GM12864 (cell line): ENCODE measurements at regions not wholly inside any gene's neighbourhood (a gene's known extent, or its start where the extent isn't known, plus 50 kb on each side); places are given as distances from the start of the nearest gene placed in this dataset.

Source experiments
- DNase-seq: peaks from one replicate; pipeline ENCODE4 v3.0.0-alpha.2; 2011; ENCODE audit warnings: low read depth
- H3K4me3 ChIP-seq: 2 replicates; pipeline ENCODE4 v1.5.1; 2011; ENCODE audit warnings: mild to moderate bottlenecking, low read depth, low read length, control low read depth
- TF ChIP-seq, protein P1 (sequence below): IDR thresholded peaks from 2 replicates; pipeline ENCODE4 v1.5.1; 2011; ENCODE audit warnings: low read depth, mild to moderate bottlenecking, moderate library complexity, low read length, control low read depth, inconsistent platforms; ENCODE audit errors: missing control alignments

DNA sequence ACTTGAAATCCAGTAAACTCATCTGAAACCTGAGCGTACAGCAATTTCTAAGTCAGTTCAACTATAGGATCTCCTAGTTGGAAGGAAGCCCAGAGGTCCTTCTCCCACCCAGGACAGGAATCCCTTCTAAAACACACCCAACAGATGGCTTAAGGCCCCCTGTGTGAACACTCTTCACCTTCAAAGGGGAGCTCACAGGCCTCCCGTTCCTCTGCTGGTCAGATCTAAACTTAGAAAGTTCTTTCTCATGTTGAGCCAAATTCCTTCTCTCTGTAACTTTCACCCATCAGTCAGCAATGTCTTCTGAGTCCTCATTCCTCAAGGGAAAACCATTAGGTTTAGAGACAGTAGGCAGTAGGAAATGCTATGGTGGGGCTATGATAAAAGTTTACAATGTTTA lies 355.2 kb downstream of the PCNX1 start:
- no peak overlapping the region for H3K4me3 ChIP-seq

DNA sequence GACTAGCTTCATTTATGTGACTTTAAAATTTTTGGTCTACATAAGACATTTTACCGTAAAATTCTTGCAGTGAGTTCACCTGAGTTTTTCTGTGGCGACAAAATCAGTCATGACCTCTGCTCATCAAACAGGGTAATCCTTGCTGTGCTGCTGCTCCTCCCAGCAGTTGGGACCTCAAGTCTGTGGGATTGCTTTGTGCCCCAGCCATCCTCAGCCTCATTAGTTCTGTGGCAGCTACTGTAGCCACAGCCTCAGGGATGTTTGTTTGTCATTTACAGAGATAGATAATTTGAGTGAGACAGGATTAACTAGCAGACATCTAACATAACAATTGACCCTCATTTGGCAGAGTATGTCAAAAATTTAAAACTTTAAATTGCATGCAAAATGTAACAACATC lies 357.0 kb downstream of the PCNX1 start:
- DNase-seq, result no peak
- TF ChIP-seq, protein P1, sequence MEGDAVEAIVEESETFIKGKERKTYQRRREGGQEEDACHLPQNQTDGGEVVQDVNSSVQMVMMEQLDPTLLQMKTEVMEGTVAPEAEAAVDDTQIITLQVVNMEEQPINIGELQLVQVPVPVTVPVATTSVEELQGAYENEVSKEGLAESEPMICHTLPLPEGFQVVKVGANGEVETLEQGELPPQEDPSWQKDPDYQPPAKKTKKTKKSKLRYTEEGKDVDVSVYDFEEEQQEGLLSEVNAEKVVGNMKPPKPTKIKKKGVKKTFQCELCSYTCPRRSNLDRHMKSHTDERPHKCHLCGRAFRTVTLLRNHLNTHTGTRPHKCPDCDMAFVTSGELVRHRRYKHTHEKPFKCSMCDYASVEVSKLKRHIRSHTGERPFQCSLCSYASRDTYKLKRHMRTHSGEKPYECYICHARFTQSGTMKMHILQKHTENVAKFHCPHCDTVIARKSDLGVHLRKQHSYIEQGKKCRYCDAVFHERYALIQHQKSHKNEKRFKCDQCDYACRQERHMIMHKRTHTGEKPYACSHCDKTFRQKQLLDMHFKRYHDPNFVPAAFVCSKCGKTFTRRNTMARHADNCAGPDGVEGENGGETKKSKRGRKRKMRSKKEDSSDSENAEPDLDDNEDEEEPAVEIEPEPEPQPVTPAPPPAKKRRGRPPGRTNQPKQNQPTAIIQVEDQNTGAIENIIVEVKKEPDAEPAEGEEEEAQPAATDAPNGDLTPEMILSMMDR, result no peak
- no peak overlapping the region for H3K4me3 ChIP-seq

More for the DNA sequence above, 355.2 kb downstream of the PCNX1 start:
- TF ChIP-seq, protein P1, result no peak
- DNase-seq, result no peak

DNA sequence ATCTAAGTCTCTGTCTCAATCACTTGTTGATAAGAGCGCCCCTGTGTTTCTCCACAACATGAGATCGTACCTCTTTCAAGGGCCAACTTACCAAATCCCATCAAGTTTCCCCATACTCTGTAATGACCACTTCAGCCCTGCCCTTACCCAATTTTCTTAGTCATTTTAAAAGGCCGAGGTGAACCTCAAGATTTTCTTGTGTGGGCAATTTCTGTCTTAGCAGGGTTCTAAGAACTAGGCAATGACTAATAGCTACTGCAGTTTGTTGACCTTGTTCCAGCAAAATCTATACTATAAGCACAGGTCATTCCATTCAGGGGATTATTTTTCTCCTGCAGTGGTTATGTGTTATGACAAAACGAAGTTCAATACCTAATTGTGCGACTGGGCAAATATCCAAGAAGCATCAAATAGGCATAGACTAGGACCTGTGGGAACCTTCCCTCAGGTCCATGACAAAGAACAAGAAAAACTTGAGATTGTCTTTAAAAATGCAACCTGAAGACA lies 359.8 kb downstream of the PCNX1 start:
- TF ChIP-seq, protein P1, result no peak
- H3K4me3 ChIP-seq, result no peak overlapping the region
- DNase-seq, result peak; percentile 24

DNA sequence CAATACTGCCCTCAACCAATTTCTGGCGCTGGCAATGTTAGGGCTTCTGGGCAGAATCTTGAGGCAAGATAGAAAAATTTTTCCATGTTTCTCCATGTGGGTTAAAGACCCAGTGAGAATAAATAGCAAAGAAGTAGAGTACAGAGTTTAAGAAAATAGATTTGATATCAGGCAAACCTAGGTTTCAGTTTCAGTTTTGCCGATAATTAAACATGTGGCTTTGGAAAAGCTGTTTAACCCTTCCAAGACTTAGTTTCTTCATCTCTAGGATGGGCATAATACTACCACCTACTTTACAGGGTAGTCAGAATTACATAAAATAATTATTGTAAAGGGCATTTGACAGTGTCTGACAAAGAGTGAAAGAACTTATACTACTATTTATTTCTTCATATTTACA lies 360.4 kb downstream of the PCNX1 start:
- H3K4me3 ChIP-seq, result no peak overlapping the region
- DNase-seq, result no peak
- TF ChIP-seq, protein P1, result no peak

DNA sequence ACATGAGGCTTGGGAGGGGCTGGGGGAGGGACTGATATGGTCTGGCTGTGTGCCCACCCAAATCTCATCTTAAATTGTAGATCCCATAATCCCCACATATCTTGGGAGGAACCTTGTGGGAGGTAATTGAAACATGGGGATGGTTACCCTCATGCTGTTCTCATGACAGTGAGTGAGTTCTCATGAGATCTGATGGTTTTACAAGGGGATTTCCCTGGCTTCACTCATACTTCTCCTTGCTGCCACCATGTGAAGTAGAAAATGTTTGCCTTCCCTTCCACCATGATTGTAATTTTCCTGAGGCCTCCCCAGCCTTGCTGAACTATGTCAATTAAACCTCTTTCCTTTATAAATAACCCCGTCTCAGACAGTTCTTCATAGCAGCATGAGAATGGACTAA lies 362.9 kb downstream of the PCNX1 start:
- TF ChIP-seq, protein P1, result no peak
- no peak overlapping the region for H3K4me3 ChIP-seq
- DNase-seq, result no peak

DNA sequence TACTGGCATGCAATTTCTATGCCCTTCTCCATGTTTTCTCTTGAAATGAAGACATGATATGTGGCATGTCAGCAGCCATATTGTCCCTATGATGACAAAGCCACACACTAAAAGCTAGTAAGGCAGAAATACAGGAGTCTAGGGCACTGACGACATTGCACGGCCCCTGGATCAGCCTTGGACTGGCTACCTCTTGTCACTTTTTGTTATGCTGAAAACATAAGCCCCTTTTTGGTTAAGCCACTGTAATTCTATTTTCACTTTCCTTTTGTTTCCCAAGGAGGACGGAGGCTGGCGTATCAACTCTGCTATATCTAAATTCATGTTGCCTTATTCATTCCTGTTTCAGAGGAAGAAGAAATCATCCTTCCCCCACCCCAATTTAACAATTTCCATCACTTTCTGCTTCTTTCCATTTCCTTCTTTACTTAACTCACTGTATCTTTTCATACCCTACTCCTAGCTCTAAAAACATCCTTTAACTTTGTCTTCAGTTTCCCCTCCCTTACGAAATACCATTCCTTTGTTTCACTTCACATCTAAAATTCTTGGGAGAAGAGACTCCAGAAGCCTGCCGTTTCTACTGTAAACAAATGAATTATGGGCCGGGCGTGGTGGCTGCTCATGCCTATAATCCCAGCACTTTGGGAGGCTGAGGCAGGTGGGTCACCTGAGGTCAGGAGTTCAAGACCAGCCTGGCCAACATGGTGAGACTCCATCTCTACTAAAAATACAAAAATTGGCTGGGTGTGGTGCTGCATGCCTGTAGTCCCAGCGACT lies 364.1 kb downstream of the PCNX1 start:
- TF ChIP-seq, protein P1, result no peak
- H3K4me3 ChIP-seq, result no peak overlapping the region
- DNase-seq, result no peak

DNA sequence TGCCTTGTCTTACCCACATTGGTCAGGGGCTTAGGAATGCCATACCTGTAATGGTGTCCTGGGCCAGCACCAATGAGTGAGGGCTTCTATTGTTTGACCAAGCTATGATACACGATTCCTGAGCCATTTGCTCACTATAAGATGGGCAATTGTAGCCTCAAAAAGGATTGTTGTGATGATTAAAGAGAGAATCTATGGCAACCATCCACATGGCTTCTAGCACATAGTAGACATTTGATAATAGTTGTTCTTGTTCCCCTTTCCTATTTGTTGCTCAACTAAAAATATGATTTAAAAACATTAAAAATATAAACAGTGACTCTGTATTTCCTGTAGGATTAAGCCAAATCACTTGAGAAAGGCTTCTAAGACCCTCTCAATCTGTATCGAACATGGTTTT lies 366.1 kb downstream of the PCNX1 start:
- TF ChIP-seq, protein P1, result no peak
- DNase-seq, result no peak
- H3K4me3 ChIP-seq, result no peak overlapping the region
